H1 (cell line): ENCODE measurements at regions not wholly inside any gene's neighbourhood (a gene's known extent, or its start where the extent isn't known, plus 50 kb on each side); places are given as distances from the start of the nearest gene placed in this dataset.

ENCODE experiments used
- CHD7 ChIP-seq: fragments of 300-600 bp; sonication (generic); IDR thresholded peaks from 2 replicates; pipeline ENCODE4 v1.7.1; 2012; ENCODE audit warnings: low read length, moderate library complexity, mild to moderate bottlenecking, inconsistent platforms; ENCODE audit not compliant: insufficient replicate concordance
- CTCF ChIP-seq, 3 experiments: IDR thresholded peaks; 1 replicate in 2 of 3; 2 replicates in 1 of 3; pipeline versions ENCODE4 v1.5.1 to v1.6.1; 2011; ENCODE audit warnings: low read length in 3 of 3, mild to moderate bottlenecking in 3 of 3, inconsistent platforms in 2 of 3, low read depth in 1 of 3, moderate library complexity in 1 of 3; ENCODE audit not compliant: insufficient read depth in 1 of 3; ENCODE audit errors: control extremely low read depth in 1 of 3
- FOSL1 ChIP-seq: IDR thresholded peaks from 2 replicates; pipeline ENCODE4 v1.6.1; 2011; ENCODE audit warnings: mild to moderate bottlenecking, low read depth, low read length, moderate library complexity; ENCODE audit not compliant: insufficient read depth
- KDM1A ChIP-seq: fragments of 200-600, 300-600 bp; sonication (generic); IDR thresholded peaks from 2 replicates; pipeline ENCODE4 v1.7.1; 2016; ENCODE audit warnings: mild to moderate bottlenecking, low read length, borderline replicate concordance
- SRF ChIP-seq: IDR thresholded peaks from 2 replicates; pipeline ENCODE4 v1.6.1; 2011; ENCODE audit warnings: mild to moderate bottlenecking, low read depth, low read length, moderate library complexity
- USF2 ChIP-seq: IDR thresholded peaks from 2 replicates; pipeline ENCODE4 v1.6.1; 2011; ENCODE audit warnings: low read length, improper control_type of control experiment

GRCh38 chr1:30329802-30330557 lies 393.4 kb downstream of the MATN1 start (continued):
- TF ChIP-seq CHD7: no peak
- TF ChIP-seq KDM1A: no peak
- TF ChIP-seq USF2: no peak
- TF ChIP-seq FOSL1: no peak
- peak; percentile 10 to 52 (median 46); a peak in 2 of 4 replicates for TF ChIP-seq CTCF (IDR thresholded peaks at IDR 0.05; ENCODE audit: control extremely low read depth in 1 of 3, insufficient read depth in 1 of 3, low read depth in 1 of 3, low read length in 3 of 3)
- TF ChIP-seq SRF: no peak
